HL-60 (cell line): ENCODE measurements at regions not wholly inside any gene's neighbourhood (a gene's known extent, or its start where the extent isn't known, plus 50 kb on each side); places are given as distances from the start of the nearest gene placed in this dataset.

Source experiments
- GABPA ChIP-seq: IDR thresholded peaks from 2 replicates; pipeline ENCODE4 v1.6.1; 2012; ENCODE audit warnings: low read depth
- POLR2AphosphoS5 ChIP-seq: IDR thresholded peaks from 2 replicates; pipeline ENCODE4 v1.6.1; 2012; ENCODE audit warnings: low read depth
- TF ChIP-seq, protein P1 (sequence below): IDR thresholded peaks from one replicate; pipeline ENCODE4 v1.5.1; 2011; ENCODE audit warnings: low read length, control low read depth, inconsistent platforms; ENCODE audit not compliant: insufficient read depth
- TF ChIP-seq, protein P2 (sequence below): IDR thresholded peaks from 2 replicates; pipeline ENCODE4 v1.6.1; 2012; ENCODE audit warnings: low read depth; ENCODE audit not compliant: insufficient replicate concordance

GRCh38 chr6:3946778-3947177 lies 97.6 kb downstream of the FAM50B start:
- TF ChIP-seq, protein P1, sequence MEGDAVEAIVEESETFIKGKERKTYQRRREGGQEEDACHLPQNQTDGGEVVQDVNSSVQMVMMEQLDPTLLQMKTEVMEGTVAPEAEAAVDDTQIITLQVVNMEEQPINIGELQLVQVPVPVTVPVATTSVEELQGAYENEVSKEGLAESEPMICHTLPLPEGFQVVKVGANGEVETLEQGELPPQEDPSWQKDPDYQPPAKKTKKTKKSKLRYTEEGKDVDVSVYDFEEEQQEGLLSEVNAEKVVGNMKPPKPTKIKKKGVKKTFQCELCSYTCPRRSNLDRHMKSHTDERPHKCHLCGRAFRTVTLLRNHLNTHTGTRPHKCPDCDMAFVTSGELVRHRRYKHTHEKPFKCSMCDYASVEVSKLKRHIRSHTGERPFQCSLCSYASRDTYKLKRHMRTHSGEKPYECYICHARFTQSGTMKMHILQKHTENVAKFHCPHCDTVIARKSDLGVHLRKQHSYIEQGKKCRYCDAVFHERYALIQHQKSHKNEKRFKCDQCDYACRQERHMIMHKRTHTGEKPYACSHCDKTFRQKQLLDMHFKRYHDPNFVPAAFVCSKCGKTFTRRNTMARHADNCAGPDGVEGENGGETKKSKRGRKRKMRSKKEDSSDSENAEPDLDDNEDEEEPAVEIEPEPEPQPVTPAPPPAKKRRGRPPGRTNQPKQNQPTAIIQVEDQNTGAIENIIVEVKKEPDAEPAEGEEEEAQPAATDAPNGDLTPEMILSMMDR = no peak
- TF ChIP-seq, protein P2, sequence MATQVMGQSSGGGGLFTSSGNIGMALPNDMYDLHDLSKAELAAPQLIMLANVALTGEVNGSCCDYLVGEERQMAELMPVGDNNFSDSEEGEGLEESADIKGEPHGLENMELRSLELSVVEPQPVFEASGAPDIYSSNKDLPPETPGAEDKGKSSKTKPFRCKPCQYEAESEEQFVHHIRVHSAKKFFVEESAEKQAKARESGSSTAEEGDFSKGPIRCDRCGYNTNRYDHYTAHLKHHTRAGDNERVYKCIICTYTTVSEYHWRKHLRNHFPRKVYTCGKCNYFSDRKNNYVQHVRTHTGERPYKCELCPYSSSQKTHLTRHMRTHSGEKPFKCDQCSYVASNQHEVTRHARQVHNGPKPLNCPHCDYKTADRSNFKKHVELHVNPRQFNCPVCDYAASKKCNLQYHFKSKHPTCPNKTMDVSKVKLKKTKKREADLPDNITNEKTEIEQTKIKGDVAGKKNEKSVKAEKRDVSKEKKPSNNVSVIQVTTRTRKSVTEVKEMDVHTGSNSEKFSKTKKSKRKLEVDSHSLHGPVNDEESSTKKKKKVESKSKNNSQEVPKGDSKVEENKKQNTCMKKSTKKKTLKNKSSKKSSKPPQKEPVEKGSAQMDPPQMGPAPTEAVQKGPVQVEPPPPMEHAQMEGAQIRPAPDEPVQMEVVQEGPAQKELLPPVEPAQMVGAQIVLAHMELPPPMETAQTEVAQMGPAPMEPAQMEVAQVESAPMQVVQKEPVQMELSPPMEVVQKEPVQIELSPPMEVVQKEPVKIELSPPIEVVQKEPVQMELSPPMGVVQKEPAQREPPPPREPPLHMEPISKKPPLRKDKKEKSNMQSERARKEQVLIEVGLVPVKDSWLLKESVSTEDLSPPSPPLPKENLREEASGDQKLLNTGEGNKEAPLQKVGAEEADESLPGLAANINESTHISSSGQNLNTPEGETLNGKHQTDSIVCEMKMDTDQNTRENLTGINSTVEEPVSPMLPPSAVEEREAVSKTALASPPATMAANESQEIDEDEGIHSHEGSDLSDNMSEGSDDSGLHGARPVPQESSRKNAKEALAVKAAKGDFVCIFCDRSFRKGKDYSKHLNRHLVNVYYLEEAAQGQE = no peak
- TF ChIP-seq GABPA (no peak), POLR2AphosphoS5 (no peak)
